ENCODE measurements at regions not wholly inside any gene's neighbourhood (a gene's known extent, or its start where the extent isn't known, plus 50 kb on each side); places are given as distances from the start of the nearest gene placed in this dataset.

GRCh38 chr19:5286465-5287029 lies 54.1 kb downstream of the PTPRS start:
- Histone ChIP-seq H3K27ac (ENCODE audit: low read depth in 2 of 2, low read length in 1 of 2) (no peak overlapping the region), H3K9me3 (no peaks in the 10 kb centered on the region), H3F3A (replicated peaks; ENCODE audit: insufficient read depth) (no peaks in the 10 kb centered on the region), H3K4me1 (ENCODE audit: control insufficient read depth in 1 of 2, insufficient read depth in 2 of 2, low read depth in 1 of 2, low read length in 1 of 2) (peaks cover 0 to 23% of the 10 kb centered on the region in 2 experiments; a peak in 1 of 4 replicates), H3K4me2 (no peak overlapping the region), H3K9ac (no peak overlapping the region), H4K20me1 (ENCODE audit: insufficient read depth) (peaks cover 80% of the 10 kb centered on the region), H3K9me2 (no peaks in the 10 kb centered on the region), H3K36me3 (replicated peaks in 1 of 2; ENCODE audit: control insufficient read depth in 1 of 2, insufficient read depth in 2 of 2, low read length in 1 of 2) (peaks cover 13 to 19% of the 10 kb centered on the region in 2 experiments), H2AFZ (ENCODE audit: low read depth) (no peak overlapping the region), H3K4me3 (ENCODE audit: low read depth in 2 of 2, low read length in 1 of 2) (no peak overlapping the region), H3K79me2 (ENCODE audit: insufficient read depth) (peaks cover 60% of the 10 kb centered on the region), H3K27me3 (ENCODE audit: insufficient read depth) (no peaks in the 10 kb centered on the region)
- POLR2A ChIA-PET, result no interaction called here
- 94% methylated on average over 3 of the region's 3 CpGs for WGBS (ENCODE audit: low lambda C conversion rate)
- TF ChIP-seq CHD2 (IDR thresholded peaks at IDR 0.05; ENCODE audit: low read length, partially characterized antibody), result no peak
- no peak for TF ChIP-seq EP300 (IDR thresholded peaks at IDR 0.05; ENCODE audit: borderline replicate concordance in 1 of 2, low read depth in 1 of 2, low read length in 1 of 2)
- TF ChIP-seq MXI1 (IDR thresholded peaks at IDR 0.05; ENCODE audit: low read depth, low read length), result no peak
- no peak for DNase-seq
- CTCF ChIA-PET, result no interaction called here

- H3K9ac ChIP-seq, result no peak overlapping the region
- no peaks in the 10 kb centered on the region for H3K9me2 ChIP-seq
- ChIA-PET POLR2A (no interaction called here), CTCF (no interaction called here)
- no peak overlapping the region for H3K27ac ChIP-seq (ENCODE audit: low read depth in 2 of 2, low read length in 1 of 2)
- DNase-seq, result peak; percentile 20
- TF ChIP-seq MAX (IDR thresholded peaks at IDR 0.05; ENCODE audit: low read depth) (no peak), EZH2phosphoT487 (IDR thresholded peaks at IDR 0.05; ENCODE audit: borderline replicate concordance, low read depth) (no peak), EP300 (IDR thresholded peaks at IDR 0.05; ENCODE audit: borderline replicate concordance in 1 of 2, low read depth in 1 of 2, low read length in 1 of 2) (no peak), ELF1 (IDR thresholded peaks at IDR 0.05) (no peak), RFX5 (IDR thresholded peaks at IDR 0.05; ENCODE audit: low read length) (no peak), ZBTB33 (IDR thresholded peaks at IDR 0.05; ENCODE audit: borderline replicate concordance, low read depth) (no peak), CTCF (IDR thresholded peaks at IDR 0.05) (no peak), IRF3 (IDR thresholded peaks at IDR 0.05; ENCODE audit: low read depth, low read length) (no peak), TCF12 (IDR thresholded peaks at IDR 0.05) (no peak), PBX3 (IDR thresholded peaks at IDR 0.05) (no peak), FOSL2 (IDR thresholded peaks at IDR 0.05; ENCODE audit: borderline replicate concordance, low read depth) (no peak), USF2 (IDR thresholded peaks at IDR 0.05; ENCODE audit: borderline replicate concordance, low read depth, low read length) (no peak), JUND (IDR thresholded peaks at IDR 0.05) (no peak), NRF1 (IDR thresholded peaks at IDR 0.05; ENCODE audit: low read depth, low read length) (no peak), GABPA (IDR thresholded peaks at IDR 0.05; ENCODE audit: low read depth) (no peak)
- H3K79me2 ChIP-seq (ENCODE audit: insufficient read depth), result peaks cover 54% of the 10 kb centered on the region
- H3K36me3 ChIP-seq (replicated peaks in 1 of 2; ENCODE audit: control insufficient read depth in 1 of 2, insufficient read depth in 2 of 2, low read length in 1 of 2), result peaks cover 13 to 20% of the 10 kb centered on the region in 2 experiments
- no peak overlapping the region for H3K4me2 ChIP-seq
- peaks cover 74% of the 10 kb centered on the region for H4K20me1 ChIP-seq (ENCODE audit: insufficient read depth)
- H2AFZ ChIP-seq (ENCODE audit: low read depth), result no peak overlapping the region
- no peaks in the 10 kb centered on the region for H3K9me3 ChIP-seq
- no peak overlapping the region for H3K4me3 ChIP-seq (ENCODE audit: low read depth in 2 of 2, low read length in 1 of 2)
- peaks cover 0 to 17% of the 10 kb centered on the region in 2 experiments; a peak in 1 of 4 replicates for H3K4me1 ChIP-seq (ENCODE audit: control insufficient read depth in 1 of 2, insufficient read depth in 2 of 2, low read depth in 1 of 2, low read length in 1 of 2)
- WGBS (ENCODE audit: low lambda C conversion rate), result 86% methylated on average over 7 of the region's 15 CpGs
- no peaks in the 10 kb centered on the region for H3K27me3 ChIP-seq (ENCODE audit: insufficient read depth)
- H3F3A ChIP-seq (replicated peaks; ENCODE audit: insufficient read depth), result no peaks in the 10 kb centered on the region
Observed at GRCh38 chr19:5285955-5286354, 54.7 kb downstream of the PTPRS start.

All from SK-N-SH (cell line).